ENCODE measurements at regions not wholly inside any gene's neighbourhood (a gene's known extent, or its start where the extent isn't known, plus 50 kb on each side); places are given as distances from the start of the nearest gene placed in this dataset.
"Not testable (repeated sequence)": the region's sequence is repeated elsewhere in the genome, so short reads cannot be mapped to it uniquely, and the experiment has no call there.

DNA sequence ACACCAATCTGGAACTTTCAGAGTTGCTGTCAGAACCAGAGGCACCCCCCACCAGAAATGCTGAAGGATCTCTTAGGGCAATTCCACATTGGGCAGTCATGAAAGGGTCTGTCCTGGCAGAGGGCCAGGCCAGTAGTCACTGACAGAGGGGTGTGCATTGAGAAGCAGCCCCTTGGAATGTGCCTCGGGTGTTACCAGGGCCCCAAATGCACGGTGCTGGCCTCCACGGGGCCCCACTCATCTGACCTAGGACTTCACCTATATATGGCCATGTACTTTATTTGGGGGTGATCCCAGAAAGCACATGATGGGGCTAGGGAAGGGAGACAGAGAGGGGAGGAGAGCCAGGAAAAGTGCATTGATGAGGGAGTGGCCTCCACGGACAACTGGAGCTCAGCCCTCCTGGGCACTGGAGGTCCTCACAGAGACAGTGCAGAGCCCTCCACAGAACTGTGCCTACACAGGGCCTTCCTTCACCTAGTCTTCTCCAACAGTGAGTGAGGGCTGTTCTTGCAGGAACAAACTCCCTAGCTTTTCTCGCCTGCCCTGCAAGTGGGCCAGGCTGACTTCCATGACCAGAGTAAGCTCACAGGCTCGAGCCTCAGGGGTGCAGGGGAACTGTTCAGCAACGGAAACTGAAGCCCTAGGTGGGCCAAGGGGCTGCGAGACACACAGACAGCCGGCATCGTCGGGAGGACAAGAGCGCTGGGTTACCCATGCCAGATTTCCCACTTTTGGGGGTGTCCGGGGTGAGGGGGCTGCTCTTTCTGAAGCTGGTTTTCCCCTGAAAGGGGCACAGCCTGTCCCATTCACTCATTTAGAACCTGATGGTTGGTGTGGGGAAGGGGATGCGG is 136.2 kb downstream of the HMX1 start:
- no peak for DNase-seq

GRCh38 chr4:8732681-8733243 is 138.9 kb downstream of the HMX1 start:
- DNase-seq = no peak

- no peak for DNase-seq
Observed at GRCh38 chr4:8732092-8732491, 139.5 kb downstream of the CPZ start.

- no peak for DNase-seq
Observed at GRCh38 chr4:8731364-8731763, 138.8 kb downstream of the CPZ start.

DNA sequence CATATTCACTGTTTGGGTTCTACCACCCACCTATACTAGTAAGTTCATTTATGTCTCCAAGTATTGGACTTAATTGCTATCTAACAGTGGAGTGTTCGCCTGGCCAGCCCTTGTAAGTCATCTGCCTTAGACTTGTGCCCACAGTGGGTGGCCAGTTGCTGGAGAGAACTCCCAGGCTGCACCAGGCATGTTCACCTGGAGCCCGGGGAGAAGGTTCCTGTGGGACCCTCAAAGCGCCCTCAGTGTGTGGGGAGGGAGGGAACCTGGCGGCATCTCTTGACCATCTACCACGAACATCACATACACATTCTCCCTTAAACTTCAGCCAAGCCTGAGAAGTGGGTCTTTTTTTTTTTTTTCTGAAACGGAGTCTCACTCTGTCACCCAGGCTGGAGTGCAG is 138.1 kb downstream of the CPZ start:
- DNase-seq = no peak

GRCh38 chr4:8730159-8730558 is 137.6 kb downstream of the CPZ start:
- DNase-seq = no peak

DNA sequence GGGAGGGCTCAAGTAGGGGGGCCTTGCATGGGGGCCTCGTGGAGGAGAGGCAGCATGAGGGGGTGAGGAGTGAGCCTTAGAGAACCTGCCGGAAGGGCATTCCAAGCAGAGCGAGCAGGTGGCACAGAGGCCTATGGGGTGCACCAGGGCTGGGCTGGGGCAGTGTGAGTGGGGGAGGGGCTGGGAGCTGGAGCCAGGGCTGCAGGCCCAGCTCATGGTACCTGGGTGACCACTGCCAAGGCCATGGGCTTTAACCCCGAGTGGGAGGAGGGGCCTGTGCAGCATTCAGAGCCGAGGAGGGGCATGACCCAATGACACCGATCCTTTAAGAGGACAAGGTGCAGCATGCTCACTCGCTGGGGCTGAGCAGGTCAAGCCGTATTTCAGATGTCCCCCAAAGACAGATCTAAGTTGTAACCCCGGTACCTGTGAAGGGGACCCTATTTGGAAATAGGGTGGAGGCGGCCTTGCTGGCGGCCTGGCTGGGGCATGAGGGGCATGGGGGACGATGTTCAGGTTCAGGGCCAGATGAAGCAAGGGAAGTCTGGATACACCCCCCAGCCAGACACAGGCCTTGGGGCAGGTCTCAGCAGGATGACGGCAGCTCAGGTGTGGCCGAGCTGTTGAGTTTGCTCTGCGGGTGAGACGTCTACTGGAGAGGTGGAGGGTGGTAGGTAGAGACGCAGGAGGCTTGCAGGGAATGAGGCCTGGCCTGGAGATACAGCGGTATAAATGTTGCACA is 137.0 kb downstream of the CPZ start:
- no peak for DNase-seq

GRCh38 chr4:8728536-8729407 is 136.2 kb downstream of the CPZ start:
- peak; percentile 64 for DNase-seq

GRCh38 chr4:8727546-8728510 is 135.3 kb downstream of the CPZ start:
- peak; percentile 11 for DNase-seq

GRCh38 chr4:8727131-8727530 is 134.6 kb downstream of the CPZ start:
- peak; percentile 27 for DNase-seq

DNA sequence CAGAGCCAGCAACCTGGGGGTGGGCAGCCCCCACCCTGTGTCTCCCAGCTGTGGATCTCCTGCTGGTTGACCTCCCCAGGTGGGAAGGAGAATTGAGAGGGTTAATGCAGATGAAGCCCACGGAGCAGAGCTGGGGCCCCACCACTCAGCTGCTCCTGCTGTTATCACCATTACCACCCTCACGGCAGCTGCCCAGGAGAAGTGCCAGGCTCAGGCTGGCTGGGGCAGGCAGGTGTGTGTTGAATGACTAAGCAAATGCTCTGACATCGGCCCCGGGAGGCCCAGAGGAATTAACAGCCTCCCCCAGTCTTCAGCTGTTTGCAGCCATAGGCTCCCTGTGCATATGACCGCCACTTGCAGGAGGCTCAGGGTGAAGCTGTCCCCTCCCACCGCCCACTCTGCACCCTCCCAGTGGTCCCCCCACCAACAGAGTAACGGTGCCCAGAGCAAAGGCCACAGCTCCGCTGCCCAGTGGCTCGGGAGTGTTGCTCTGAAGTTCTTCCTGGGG is 133.8 kb downstream of the CPZ start:
- peak; percentile 38 for DNase-seq

GRCh38 chr4:8725845-8726244 is 133.3 kb downstream of the CPZ start:
- no peak for DNase-seq

- peak; percentile 24 for DNase-seq
Observed at GRCh38 chr4:8725071-8725841, 132.7 kb downstream of the CPZ start.

DNA sequence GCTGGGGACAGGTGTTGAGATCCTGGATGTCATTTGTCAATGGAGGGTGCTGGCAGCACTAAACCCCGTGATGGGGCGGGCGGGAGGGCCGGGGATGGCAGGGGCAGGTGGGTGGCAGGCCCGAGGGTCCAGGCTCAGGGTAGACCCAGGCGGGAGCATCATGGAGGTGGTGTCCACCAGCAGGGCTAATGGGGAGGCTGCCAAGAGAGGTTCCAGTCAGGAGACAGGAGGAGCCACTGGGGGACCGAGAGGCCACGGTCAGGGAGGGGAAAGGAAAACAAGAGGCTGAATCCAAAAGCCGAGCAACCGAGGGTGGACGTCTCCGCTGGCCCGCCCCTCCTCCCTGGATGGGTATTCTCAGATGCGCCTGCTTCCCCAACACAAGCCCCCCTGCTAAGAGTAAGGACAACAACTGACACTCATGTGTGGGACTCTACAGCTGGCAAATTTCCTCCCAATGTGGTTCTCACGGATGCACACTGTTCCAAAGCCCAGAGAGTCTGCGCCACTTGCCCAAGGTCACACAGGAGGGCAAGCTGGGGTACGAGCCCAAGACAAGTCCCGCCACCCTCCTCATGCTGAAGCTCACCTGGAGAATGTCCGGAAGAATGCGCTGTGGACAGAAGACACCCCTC is 132.0 kb downstream of the CPZ start:
- no peak for DNase-seq

GRCh38 chr4:8723222-8723980 is 130.8 kb downstream of the CPZ start:
- DNase-seq = no peak

GRCh38 chr4:8722556-8722955 is 130.0 kb downstream of the CPZ start:
- no peak for DNase-seq

DNA sequence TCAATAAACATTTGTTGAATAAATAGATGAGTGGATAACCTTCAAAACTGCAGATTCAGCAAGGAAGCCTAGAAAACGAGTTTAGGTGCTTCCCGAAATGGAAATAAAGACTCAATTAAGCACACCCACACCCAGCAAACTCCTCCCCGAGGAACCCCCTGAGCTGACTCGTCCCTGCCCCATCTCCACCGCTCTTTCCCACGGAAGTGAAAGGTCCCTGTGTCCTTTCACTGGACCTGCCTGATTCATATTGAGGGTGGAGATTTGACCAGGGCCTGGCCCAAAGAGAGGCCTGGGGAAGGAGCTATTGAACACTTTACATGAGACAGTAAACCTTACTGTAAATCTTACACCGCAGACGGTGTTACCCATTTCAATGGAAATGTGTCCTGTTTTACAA is 129.1 kb downstream of the CPZ start:
- DNase-seq = no peak

GRCh38 chr4:8719421-8719820 is 126.9 kb downstream of the CPZ start:
- DNase-seq = no peak

DNA sequence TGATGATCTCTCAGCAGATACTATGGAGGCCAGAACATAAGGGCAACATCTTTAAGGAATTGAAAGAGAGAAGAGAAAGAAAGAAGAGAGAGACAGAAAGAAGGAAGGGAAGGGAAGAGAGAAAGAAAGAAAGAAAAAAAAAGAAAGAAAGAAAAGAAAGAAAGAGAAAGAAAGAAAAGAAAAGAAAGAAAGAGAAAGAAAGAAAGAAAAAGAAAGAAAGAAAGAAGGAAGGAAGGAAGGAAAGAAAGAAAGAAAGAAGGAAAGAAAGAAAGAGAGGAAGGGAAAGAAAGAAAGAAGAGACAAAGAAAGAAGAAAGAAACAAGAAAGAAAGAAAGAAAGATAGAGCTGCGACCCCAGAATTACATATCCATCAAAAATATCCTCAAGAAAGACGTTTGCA is 124.9 kb downstream of the CPZ start:
- not testable (repeated sequence) for DNase-seq
